ENCODE measurements at regions not wholly inside any gene's neighbourhood (a gene's known extent, or its start where the extent isn't known, plus 50 kb on each side); places are given as distances from the start of the nearest gene placed in this dataset.

- H3K27ac ChIP-seq (ENCODE audit: low read length): no peak overlapping the region
- no peak overlapping the region for H3K9ac ChIP-seq (ENCODE audit: low read length in 2 of 2)
- no peaks in the 10 kb centered on the region for H3K4me1 ChIP-seq (ENCODE audit: control insufficient read depth, insufficient read depth, low read length)
- no peak overlapping the region for H3K4me3 ChIP-seq (ENCODE audit: low read length in 2 of 2)
- no peaks in the 10 kb centered on the region for H3K27me3 ChIP-seq (ENCODE audit: control insufficient read depth in 1 of 2, insufficient read depth in 2 of 2, low read length in 2 of 2)
- H3K36me3 ChIP-seq (ENCODE audit: control insufficient read depth in 2 of 2, insufficient read depth in 2 of 2, low read length in 2 of 2): no peaks in the 10 kb centered on the region
- peaks cover 0 to 2% of the 10 kb centered on the region in 2 donors for H3K9me3 ChIP-seq (ENCODE audit: control insufficient read depth in 2 of 2, low read length in 2 of 2)
Observed at GRCh38 chr16:61277849-61278248, 758.4 kb downstream of the CDH8 start.

- Histone ChIP-seq H3K9ac (ENCODE audit: low read length in 2 of 2) (no peak overlapping the region), H3K27me3 (ENCODE audit: control insufficient read depth in 1 of 2, insufficient read depth in 2 of 2, low read length in 2 of 2) (no peaks in the 10 kb centered on the region), H3K4me3 (ENCODE audit: low read length in 2 of 2) (no peak overlapping the region), H3K9me3 (ENCODE audit: control insufficient read depth in 2 of 2, low read length in 2 of 2) (peaks cover 0 to 2% of the 10 kb centered on the region in 2 donors), H3K4me1 (ENCODE audit: control insufficient read depth, insufficient read depth, low read length) (no peaks in the 10 kb centered on the region), H3K27ac (ENCODE audit: low read length) (no peak overlapping the region), H3K36me3 (ENCODE audit: control insufficient read depth in 2 of 2, insufficient read depth in 2 of 2, low read length in 2 of 2) (no peaks in the 10 kb centered on the region)
Observed at GRCh38 chr16:61274211-61274610, 762.0 kb downstream of the CDH8 start.

DNA sequence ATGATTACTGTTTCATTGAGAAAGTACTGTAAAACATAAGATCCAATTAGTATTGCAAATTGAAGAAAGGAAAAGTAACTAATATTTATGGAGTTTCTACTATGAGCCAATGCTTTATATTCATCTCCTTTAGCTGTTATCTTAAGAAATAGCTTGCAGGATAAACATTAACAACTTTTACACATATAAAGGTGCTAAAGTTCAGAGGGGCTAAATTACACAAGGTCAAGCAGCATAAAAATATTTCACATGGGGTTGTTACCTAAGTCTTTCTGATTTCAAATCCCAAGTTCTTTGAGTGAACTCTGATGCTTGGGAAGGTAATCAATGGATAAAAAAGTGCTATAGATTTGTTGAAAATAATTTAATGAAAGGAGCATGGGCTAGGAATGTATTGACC is 765.5 kb downstream of the CDH8 start:
- Histone ChIP-seq H3K36me3 (ENCODE audit: control insufficient read depth in 2 of 2, insufficient read depth in 2 of 2, low read length in 2 of 2) (no peaks in the 10 kb centered on the region), H3K4me1 (ENCODE audit: control insufficient read depth, insufficient read depth, low read length) (no peaks in the 10 kb centered on the region), H3K9me3 (ENCODE audit: control insufficient read depth in 2 of 2, low read length in 2 of 2) (peaks cover 0 to 2% of the 10 kb centered on the region in 2 donors), H3K4me3 (ENCODE audit: low read length in 2 of 2) (no peak overlapping the region), H3K27ac (ENCODE audit: low read length) (no peak overlapping the region), H3K27me3 (ENCODE audit: control insufficient read depth in 1 of 2, insufficient read depth in 2 of 2, low read length in 2 of 2) (no peaks in the 10 kb centered on the region), H3K9ac (ENCODE audit: low read length in 2 of 2) (no peak overlapping the region)

DNA sequence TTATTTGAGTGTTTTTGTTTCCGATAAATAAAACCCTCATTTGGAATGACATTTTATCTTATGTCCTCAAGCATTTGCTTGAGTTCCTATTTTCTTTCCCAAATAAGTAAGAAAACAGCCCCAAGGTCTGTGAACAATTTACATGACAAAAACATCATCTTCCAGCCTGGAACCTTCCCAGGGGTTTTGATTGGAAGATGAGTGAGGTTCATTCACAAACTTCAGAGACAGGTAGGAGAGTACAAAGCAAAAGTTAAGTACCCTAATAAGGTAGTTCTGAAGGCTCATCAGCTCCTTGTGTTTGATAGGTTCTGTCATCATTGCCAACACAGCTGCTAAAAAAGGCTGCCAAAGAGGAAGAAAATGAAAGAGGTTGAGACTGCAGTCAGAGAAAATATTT is 772.8 kb downstream of the CDH8 start:
- Histone ChIP-seq H3K9ac (ENCODE audit: low read length in 2 of 2) (no peak overlapping the region), H3K27me3 (ENCODE audit: control insufficient read depth in 1 of 2, insufficient read depth in 2 of 2, low read length in 2 of 2) (no peaks in the 10 kb centered on the region), H3K36me3 (ENCODE audit: control insufficient read depth in 2 of 2, insufficient read depth in 2 of 2, low read length in 2 of 2) (no peaks in the 10 kb centered on the region)

DNA sequence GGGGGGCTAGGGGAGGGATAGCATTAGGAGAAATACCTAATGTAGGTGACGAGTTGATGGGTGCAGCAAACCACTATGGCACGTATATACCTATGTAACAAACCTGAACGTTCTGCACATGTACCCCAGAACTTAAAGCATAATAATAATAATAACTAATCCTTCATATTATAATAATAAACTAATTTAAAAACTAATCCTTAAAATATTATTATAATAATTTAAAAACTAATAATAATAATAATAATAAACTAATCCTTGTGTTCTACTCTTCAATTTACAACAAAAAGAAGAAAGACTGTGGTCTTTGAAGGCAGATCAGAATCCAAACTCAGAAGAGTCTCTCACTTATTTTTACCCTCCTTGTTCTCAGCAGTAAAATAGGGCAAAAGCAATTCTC is 774.9 kb downstream of the CDH8 start:
- Histone ChIP-seq H3K9ac (ENCODE audit: low read length in 2 of 2) (no peak overlapping the region), H3K27ac (ENCODE audit: low read length) (no peak overlapping the region), H3K36me3 (ENCODE audit: control insufficient read depth in 2 of 2, insufficient read depth in 2 of 2, low read length in 2 of 2) (no peaks in the 10 kb centered on the region), H3K4me1 (ENCODE audit: control insufficient read depth, insufficient read depth, low read length) (no peaks in the 10 kb centered on the region), H3K27me3 (ENCODE audit: control insufficient read depth in 1 of 2, insufficient read depth in 2 of 2, low read length in 2 of 2) (no peaks in the 10 kb centered on the region), H3K9me3 (ENCODE audit: control insufficient read depth in 2 of 2, low read length in 2 of 2) (no peaks in the 10 kb centered on the region), H3K4me3 (ENCODE audit: low read length in 2 of 2) (no peak overlapping the region)

More for the DNA sequence above, 772.8 kb downstream of the CDH8 start:
- no peak overlapping the region for H3K27ac ChIP-seq (ENCODE audit: low read length)
- H3K4me1 ChIP-seq (ENCODE audit: control insufficient read depth, insufficient read depth, low read length): no peaks in the 10 kb centered on the region
- no peaks in the 10 kb centered on the region for H3K9me3 ChIP-seq (ENCODE audit: control insufficient read depth in 2 of 2, low read length in 2 of 2)
- no peak overlapping the region for H3K4me3 ChIP-seq (ENCODE audit: low read length in 2 of 2)

- Histone ChIP-seq H3K9ac (ENCODE audit: low read length in 2 of 2) (no peak overlapping the region), H3K27me3 (ENCODE audit: control insufficient read depth in 1 of 2, insufficient read depth in 2 of 2, low read length in 2 of 2) (no peaks in the 10 kb centered on the region), H3K27ac (ENCODE audit: low read length) (no peak overlapping the region), H3K4me1 (ENCODE audit: control insufficient read depth, insufficient read depth, low read length) (no peaks in the 10 kb centered on the region), H3K36me3 (ENCODE audit: control insufficient read depth in 2 of 2, insufficient read depth in 2 of 2, low read length in 2 of 2) (no peaks in the 10 kb centered on the region), H3K9me3 (ENCODE audit: control insufficient read depth in 2 of 2, low read length in 2 of 2) (no peaks in the 10 kb centered on the region), H3K4me3 (ENCODE audit: low read length in 2 of 2) (no peak overlapping the region)
Observed at GRCh38 chr16:61246592-61246991, 789.6 kb downstream of the CDH8 start.

- no peak overlapping the region for H3K4me3 ChIP-seq (ENCODE audit: low read length in 2 of 2)
- H3K36me3 ChIP-seq (ENCODE audit: control insufficient read depth in 2 of 2, insufficient read depth in 2 of 2, low read length in 2 of 2): no peaks in the 10 kb centered on the region
- H3K4me1 ChIP-seq (ENCODE audit: control insufficient read depth, insufficient read depth, low read length): no peaks in the 10 kb centered on the region
- H3K9ac ChIP-seq (ENCODE audit: low read length in 2 of 2): no peak overlapping the region
- no peaks in the 10 kb centered on the region for H3K27me3 ChIP-seq (ENCODE audit: control insufficient read depth in 1 of 2, insufficient read depth in 2 of 2, low read length in 2 of 2)
- no peaks in the 10 kb centered on the region for H3K9me3 ChIP-seq (ENCODE audit: control insufficient read depth in 2 of 2, low read length in 2 of 2)
- H3K27ac ChIP-seq (ENCODE audit: low read length): no peak overlapping the region
Observed at GRCh38 chr16:61243954-61244353, 792.3 kb downstream of the CDH8 start.

DNA sequence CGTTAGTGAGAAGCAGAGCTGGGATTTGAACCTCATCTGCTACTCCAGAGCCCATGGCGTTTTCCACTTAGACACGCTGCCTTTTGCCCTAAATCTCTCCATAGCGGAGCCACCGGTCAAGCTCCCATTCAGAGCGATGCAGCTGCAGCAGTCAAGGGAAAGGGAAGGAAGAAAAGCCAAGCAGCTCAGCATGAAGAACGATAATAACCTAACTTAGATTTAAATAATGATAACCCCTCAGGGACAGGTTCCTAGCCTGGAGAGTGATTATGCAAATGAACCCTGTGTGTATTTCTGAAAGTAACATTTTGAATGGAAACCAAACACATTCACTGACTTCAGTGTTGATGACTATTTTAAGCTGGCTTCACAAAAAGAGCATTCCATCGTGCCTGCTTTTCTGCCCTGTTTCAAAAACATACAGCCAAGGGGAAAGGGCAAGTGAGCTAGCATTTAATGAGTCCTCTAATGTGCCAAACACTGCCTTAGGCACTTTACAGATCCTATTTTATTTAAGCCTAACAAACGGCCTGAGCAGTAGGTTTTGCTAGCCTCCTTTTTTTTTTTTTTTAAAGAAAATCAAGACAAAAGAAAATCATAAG is 798.3 kb downstream of the CDH8 start:
- no peaks in the 10 kb centered on the region for H3K4me1 ChIP-seq (ENCODE audit: control insufficient read depth, insufficient read depth, low read length)
- H3K36me3 ChIP-seq (ENCODE audit: control insufficient read depth in 2 of 2, insufficient read depth in 2 of 2, low read length in 2 of 2): no peaks in the 10 kb centered on the region
- H3K9me3 ChIP-seq (ENCODE audit: control insufficient read depth in 2 of 2, low read length in 2 of 2): no peaks in the 10 kb centered on the region
- no peak overlapping the region for H3K27ac ChIP-seq (ENCODE audit: low read length)
- H3K9ac ChIP-seq (ENCODE audit: low read length in 2 of 2): no peak overlapping the region
- H3K27me3 ChIP-seq (ENCODE audit: control insufficient read depth in 1 of 2, insufficient read depth in 2 of 2, low read length in 2 of 2): no peaks in the 10 kb centered on the region
- H3K4me3 ChIP-seq (ENCODE audit: low read length in 2 of 2): no peak overlapping the region

DNA sequence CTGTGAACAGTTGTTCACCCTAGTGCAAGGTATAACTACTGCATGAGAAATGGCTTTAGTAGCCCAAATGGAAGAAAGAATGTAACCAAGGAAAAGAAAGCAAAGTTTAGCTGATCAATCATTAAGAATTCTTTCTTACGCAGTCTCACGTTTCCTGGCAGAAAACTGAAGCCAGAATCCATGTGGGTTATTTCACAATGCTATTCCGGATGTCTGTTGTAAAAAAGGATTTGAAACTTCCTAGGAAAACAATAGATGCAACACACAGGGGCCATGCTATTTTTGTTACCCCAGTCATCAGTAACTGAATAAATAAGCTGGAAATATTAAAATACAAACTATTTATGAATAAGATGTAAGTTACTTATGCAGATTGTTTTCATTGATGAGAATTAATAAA is 802.5 kb downstream of the CDH8 start:
- Histone ChIP-seq H3K27me3 (ENCODE audit: control insufficient read depth in 1 of 2, insufficient read depth in 2 of 2, low read length in 2 of 2) (no peaks in the 10 kb centered on the region), H3K27ac (ENCODE audit: low read length) (no peak overlapping the region), H3K4me1 (ENCODE audit: control insufficient read depth, insufficient read depth, low read length) (no peaks in the 10 kb centered on the region), H3K9ac (ENCODE audit: low read length in 2 of 2) (no peak overlapping the region), H3K36me3 (ENCODE audit: control insufficient read depth in 2 of 2, insufficient read depth in 2 of 2, low read length in 2 of 2) (no peaks in the 10 kb centered on the region), H3K4me3 (ENCODE audit: low read length in 2 of 2) (no peak overlapping the region), H3K9me3 (ENCODE audit: control insufficient read depth in 2 of 2, low read length in 2 of 2) (no peaks in the 10 kb centered on the region)

DNA sequence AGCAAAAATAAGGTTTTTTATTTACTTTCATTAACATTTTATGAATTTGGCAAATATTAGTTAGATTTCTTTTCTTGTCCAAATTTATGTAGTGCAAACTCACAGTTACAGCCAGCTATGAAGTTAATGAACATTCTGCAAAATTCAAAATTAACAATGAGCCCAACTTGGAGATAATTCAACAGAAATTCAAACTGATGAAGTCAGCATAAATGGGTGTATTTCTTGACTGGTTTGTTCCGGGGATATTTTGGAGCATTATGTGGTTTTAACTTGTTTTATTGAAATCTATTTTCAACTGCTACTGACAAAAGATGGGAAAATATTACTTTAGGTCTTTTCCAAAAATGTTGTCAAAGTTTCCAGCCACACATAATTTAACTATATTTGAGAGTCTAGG is 807.9 kb downstream of the CDH8 start:
- H3K4me3 ChIP-seq (ENCODE audit: low read length in 2 of 2): no peak overlapping the region
- H3K9me3 ChIP-seq (ENCODE audit: control insufficient read depth in 2 of 2, low read length in 2 of 2): no peaks in the 10 kb centered on the region
- no peaks in the 10 kb centered on the region for H3K27me3 ChIP-seq (ENCODE audit: control insufficient read depth in 1 of 2, insufficient read depth in 2 of 2, low read length in 2 of 2)
- no peak overlapping the region for H3K9ac ChIP-seq (ENCODE audit: low read length in 2 of 2)
- no peaks in the 10 kb centered on the region for H3K4me1 ChIP-seq (ENCODE audit: control insufficient read depth, insufficient read depth, low read length)
- no peaks in the 10 kb centered on the region for H3K36me3 ChIP-seq (ENCODE audit: control insufficient read depth in 2 of 2, insufficient read depth in 2 of 2, low read length in 2 of 2)
- no peak overlapping the region for H3K27ac ChIP-seq (ENCODE audit: low read length)

- Histone ChIP-seq H3K27me3 (ENCODE audit: control insufficient read depth in 1 of 2, insufficient read depth in 2 of 2, low read length in 2 of 2) (no peaks in the 10 kb centered on the region), H3K4me3 (ENCODE audit: low read length in 2 of 2) (no peak overlapping the region), H3K36me3 (ENCODE audit: control insufficient read depth in 2 of 2, insufficient read depth in 2 of 2, low read length in 2 of 2) (no peaks in the 10 kb centered on the region), H3K9ac (ENCODE audit: low read length in 2 of 2) (no peak overlapping the region), H3K4me1 (ENCODE audit: control insufficient read depth, insufficient read depth, low read length) (no peaks in the 10 kb centered on the region), H3K9me3 (ENCODE audit: control insufficient read depth in 2 of 2, low read length in 2 of 2) (no peaks in the 10 kb centered on the region), H3K27ac (ENCODE audit: low read length) (no peak overlapping the region)
Observed at GRCh38 chr16:61215605-61216004, 820.6 kb downstream of the CDH8 start.
